ENCODE measurements at regions not wholly inside any gene's neighbourhood (a gene's known extent, or its start where the extent isn't known, plus 50 kb on each side); places are given as distances from the start of the nearest gene placed in this dataset.

DNA sequence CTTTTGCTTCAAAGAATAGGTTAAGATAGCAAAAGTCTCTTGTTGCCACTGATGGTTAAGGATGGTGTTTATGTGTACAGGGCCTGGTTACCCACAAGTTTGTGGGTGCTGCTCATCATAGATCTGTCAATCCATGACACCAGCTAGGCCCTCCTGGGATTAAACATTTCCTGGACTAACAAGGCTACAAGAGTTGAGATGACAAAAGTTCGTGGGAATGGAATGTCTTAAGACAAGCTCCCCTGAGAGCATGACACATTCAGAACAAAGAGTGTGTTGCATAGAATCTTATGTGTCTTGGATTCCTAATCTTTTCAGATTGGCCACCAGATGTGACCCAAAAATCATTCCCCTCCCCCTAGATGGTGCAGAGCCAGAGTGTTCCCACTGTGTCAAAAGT lies 592.5 kb upstream of the USP15 start:
- H3K27ac ChIP-seq (ENCODE audit: low read depth in 2 of 2, low read length in 1 of 2) = no peak overlapping the region
- no peak overlapping the region for H3K4me3 ChIP-seq (ENCODE audit: low read depth in 1 of 2, low read length in 2 of 2)
- H3K27me3 ChIP-seq (ENCODE audit: control insufficient read depth in 1 of 2, insufficient read depth in 2 of 2, low read length in 2 of 2) = no peaks in the 10 kb centered on the region
- H3K36me3 ChIP-seq (ENCODE audit: control insufficient read depth in 2 of 2, insufficient read depth in 2 of 2, low read length in 1 of 2) = no peaks in the 10 kb centered on the region
- H3K4me1 ChIP-seq (ENCODE audit: control insufficient read depth in 2 of 2, insufficient read depth in 2 of 2, low read length in 1 of 2) = no peaks in the 10 kb centered on the region
- 53 to 60% methylated on average over 1 of the region's 1 CpG for WGBS, 2 donors
- H3K9me3 ChIP-seq (ENCODE audit: control insufficient read depth in 2 of 2, insufficient read depth in 1 of 2, low read depth in 1 of 2, low read length in 1 of 2) = peaks cover 3 to 13% of the 10 kb centered on the region in 2 donors

GRCh38 chr12:61676520-61676919 lies 583.7 kb upstream of the USP15 start:
- H3K9me3 ChIP-seq (ENCODE audit: control insufficient read depth in 2 of 2, insufficient read depth in 1 of 2, low read depth in 1 of 2, low read length in 1 of 2) = peaks cover 2% of the 10 kb centered on the region in 2 donors
- no peaks in the 10 kb centered on the region for H3K27me3 ChIP-seq (ENCODE audit: control insufficient read depth in 1 of 2, insufficient read depth in 2 of 2, low read length in 2 of 2)
- H3K27ac ChIP-seq (ENCODE audit: low read depth in 2 of 2, low read length in 1 of 2) = no peak overlapping the region
- H3K36me3 ChIP-seq (ENCODE audit: control insufficient read depth in 2 of 2, insufficient read depth in 2 of 2, low read length in 1 of 2) = no peaks in the 10 kb centered on the region
- no peak overlapping the region for H3K4me3 ChIP-seq (ENCODE audit: low read depth in 1 of 2, low read length in 2 of 2)
- H3K4me1 ChIP-seq (ENCODE audit: control insufficient read depth in 2 of 2, insufficient read depth in 2 of 2, low read length in 1 of 2) = no peaks in the 10 kb centered on the region

DNA sequence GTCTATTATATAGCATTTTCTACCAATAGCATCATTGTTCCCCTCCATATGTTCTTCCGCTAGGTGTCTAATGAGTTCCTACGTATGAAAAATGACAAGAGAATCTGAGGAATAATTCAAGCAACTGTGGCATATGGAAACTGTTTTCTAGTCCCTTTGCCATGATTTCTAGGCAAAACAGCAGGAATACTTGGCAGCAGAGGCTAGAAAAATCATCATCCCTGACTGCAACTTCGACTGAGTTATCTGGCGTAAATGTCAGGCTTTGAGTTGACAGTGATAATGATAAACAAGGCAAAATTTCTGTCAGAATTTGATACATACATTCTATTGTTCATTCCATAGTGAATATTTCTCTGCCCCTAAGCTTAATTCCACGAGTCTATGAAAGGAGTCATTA lies 572.8 kb upstream of the USP15 start:
- Histone ChIP-seq H3K9me3 (ENCODE audit: control insufficient read depth in 2 of 2, insufficient read depth in 1 of 2, low read depth in 1 of 2, low read length in 1 of 2) (no peaks in the 10 kb centered on the region), H3K27me3 (ENCODE audit: control insufficient read depth in 1 of 2, insufficient read depth in 2 of 2, low read length in 2 of 2) (no peaks in the 10 kb centered on the region), H3K27ac (ENCODE audit: low read depth in 2 of 2, low read length in 1 of 2) (no peak overlapping the region), H3K4me3 (ENCODE audit: low read depth in 1 of 2, low read length in 2 of 2) (no peak overlapping the region), H3K4me1 (ENCODE audit: control insufficient read depth in 2 of 2, insufficient read depth in 2 of 2, low read length in 1 of 2) (no peaks in the 10 kb centered on the region), H3K36me3 (ENCODE audit: control insufficient read depth in 2 of 2, insufficient read depth in 2 of 2, low read length in 1 of 2) (no peaks in the 10 kb centered on the region)
- 54 to 57% methylated on average over 5 of the region's 5 CpGs for WGBS, 2 donors

- Histone ChIP-seq H3K4me3 (ENCODE audit: low read depth in 1 of 2, low read length in 2 of 2) (no peak overlapping the region), H3K4me1 (ENCODE audit: control insufficient read depth in 2 of 2, insufficient read depth in 2 of 2, low read length in 1 of 2) (no peaks in the 10 kb centered on the region), H3K36me3 (ENCODE audit: control insufficient read depth in 2 of 2, insufficient read depth in 2 of 2, low read length in 1 of 2) (no peaks in the 10 kb centered on the region), H3K27me3 (ENCODE audit: control insufficient read depth in 1 of 2, insufficient read depth in 2 of 2, low read length in 2 of 2) (no peaks in the 10 kb centered on the region), H3K9me3 (ENCODE audit: control insufficient read depth in 2 of 2, insufficient read depth in 1 of 2, low read depth in 1 of 2, low read length in 1 of 2) (peaks cover 2% of the 10 kb centered on the region in 2 donors), H3K27ac (ENCODE audit: low read depth in 2 of 2, low read length in 1 of 2) (no peak overlapping the region)
- WGBS, 2 donors = 37 to 42% methylated on average over 1 of the region's 1 CpG
Observed at GRCh38 chr12:61694214-61694613, 566.0 kb upstream of the USP15 start.

GRCh38 chr12:61701471-61701870 lies 558.7 kb upstream of the USP15 start:
- Histone ChIP-seq H3K36me3 (ENCODE audit: control insufficient read depth in 2 of 2, insufficient read depth in 2 of 2, low read length in 1 of 2) (no peaks in the 10 kb centered on the region), H3K9me3 (ENCODE audit: control insufficient read depth in 2 of 2, insufficient read depth in 1 of 2, low read depth in 1 of 2, low read length in 1 of 2) (no peaks in the 10 kb centered on the region), H3K27ac (ENCODE audit: low read depth in 2 of 2, low read length in 1 of 2) (no peak overlapping the region), H3K27me3 (ENCODE audit: control insufficient read depth in 1 of 2, insufficient read depth in 2 of 2, low read length in 2 of 2) (no peaks in the 10 kb centered on the region), H3K4me1 (ENCODE audit: control insufficient read depth in 2 of 2, insufficient read depth in 2 of 2, low read length in 1 of 2) (no peaks in the 10 kb centered on the region), H3K4me3 (ENCODE audit: low read depth in 1 of 2, low read length in 2 of 2) (no peak overlapping the region)
- 67 to 69% methylated on average over 3 of the region's 3 CpGs for WGBS, 2 donors

GRCh38 chr12:61706783-61707182 lies 553.4 kb upstream of the USP15 start:
- no peak overlapping the region for H3K4me3 ChIP-seq (ENCODE audit: low read depth in 1 of 2, low read length in 2 of 2)
- no peaks in the 10 kb centered on the region for H3K27me3 ChIP-seq (ENCODE audit: control insufficient read depth in 1 of 2, insufficient read depth in 2 of 2, low read length in 2 of 2)
- H3K27ac ChIP-seq (ENCODE audit: low read depth in 2 of 2, low read length in 1 of 2) = no peak overlapping the region
- no peaks in the 10 kb centered on the region for H3K4me1 ChIP-seq (ENCODE audit: control insufficient read depth in 2 of 2, insufficient read depth in 2 of 2, low read length in 1 of 2)
- no peaks in the 10 kb centered on the region for H3K36me3 ChIP-seq (ENCODE audit: control insufficient read depth in 2 of 2, insufficient read depth in 2 of 2, low read length in 1 of 2)
- WGBS, 2 donors = 91 to 98% methylated on average over 1 of the region's 1 CpG
- no peaks in the 10 kb centered on the region for H3K9me3 ChIP-seq (ENCODE audit: control insufficient read depth in 2 of 2, insufficient read depth in 1 of 2, low read depth in 1 of 2, low read length in 1 of 2)

- 56 to 58% methylated on average over 5 of the region's 5 CpGs for WGBS, 2 donors
- Histone ChIP-seq H3K4me1 (ENCODE audit: control insufficient read depth in 2 of 2, insufficient read depth in 2 of 2, low read length in 1 of 2) (no peaks in the 10 kb centered on the region), H3K9me3 (ENCODE audit: control insufficient read depth in 2 of 2, insufficient read depth in 1 of 2, low read depth in 1 of 2, low read length in 1 of 2) (no peaks in the 10 kb centered on the region), H3K36me3 (ENCODE audit: control insufficient read depth in 2 of 2, insufficient read depth in 2 of 2, low read length in 1 of 2) (no peaks in the 10 kb centered on the region), H3K27me3 (ENCODE audit: control insufficient read depth in 1 of 2, insufficient read depth in 2 of 2, low read length in 2 of 2) (no peaks in the 10 kb centered on the region), H3K27ac (ENCODE audit: low read depth in 2 of 2, low read length in 1 of 2) (no peak overlapping the region), H3K4me3 (ENCODE audit: low read depth in 1 of 2, low read length in 2 of 2) (no peak overlapping the region)
Observed at GRCh38 chr12:61713121-61713520, 547.1 kb upstream of the USP15 start.

DNA sequence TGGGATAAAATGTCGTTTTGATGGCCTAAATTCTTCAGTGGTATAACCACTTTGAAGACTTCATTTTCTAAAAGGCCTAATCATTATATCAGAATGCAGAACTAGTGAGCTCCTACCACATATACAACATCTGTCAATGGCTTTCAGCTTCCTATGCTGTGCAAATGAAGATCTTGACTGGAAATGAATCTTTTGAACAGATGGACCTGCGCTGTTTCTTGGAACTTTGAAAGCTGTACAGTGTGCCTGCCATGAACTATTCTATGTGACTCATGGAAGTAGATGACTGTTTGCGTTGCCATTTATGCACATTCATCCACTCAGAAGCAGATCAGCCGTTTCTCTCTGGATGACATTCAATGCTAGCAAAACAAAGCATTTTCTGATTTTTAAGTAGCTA lies 542.2 kb upstream of the USP15 start:
- Histone ChIP-seq H3K27ac (ENCODE audit: low read depth in 2 of 2, low read length in 1 of 2) (no peak overlapping the region), H3K27me3 (ENCODE audit: control insufficient read depth in 1 of 2, insufficient read depth in 2 of 2, low read length in 2 of 2) (no peaks in the 10 kb centered on the region), H3K9me3 (ENCODE audit: control insufficient read depth in 2 of 2, insufficient read depth in 1 of 2, low read depth in 1 of 2, low read length in 1 of 2) (no peaks in the 10 kb centered on the region), H3K36me3 (ENCODE audit: control insufficient read depth in 2 of 2, insufficient read depth in 2 of 2, low read length in 1 of 2) (no peaks in the 10 kb centered on the region), H3K4me1 (ENCODE audit: control insufficient read depth in 2 of 2, insufficient read depth in 2 of 2, low read length in 1 of 2) (no peaks in the 10 kb centered on the region), H3K4me3 (ENCODE audit: low read depth in 1 of 2, low read length in 2 of 2) (no peak overlapping the region)
- WGBS, 2 donors = 52 to 72% methylated on average over 4 of the region's 4 CpGs

DNA sequence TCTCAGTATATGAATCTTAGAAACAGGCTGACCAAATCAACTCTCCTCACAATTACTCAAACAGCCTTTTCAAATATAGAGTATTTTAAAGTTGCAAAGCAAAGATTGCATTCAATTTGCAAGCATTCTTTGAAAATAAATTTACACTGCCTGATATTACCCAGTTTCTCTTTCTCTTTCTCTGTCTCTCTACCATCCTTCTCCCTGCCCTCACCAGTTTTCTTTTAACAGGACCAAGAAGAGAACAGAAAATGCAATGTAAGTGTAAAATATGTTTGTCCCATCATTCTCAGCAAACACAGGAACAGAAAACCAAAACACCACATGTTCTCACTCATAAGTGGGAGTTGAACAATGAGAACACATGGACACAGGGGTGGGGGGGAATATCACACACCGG lies 520.3 kb upstream of the USP15 start:
- Histone ChIP-seq H3K4me1 (ENCODE audit: control insufficient read depth in 2 of 2, insufficient read depth in 2 of 2, low read length in 1 of 2) (no peaks in the 10 kb centered on the region), H3K27me3 (ENCODE audit: control insufficient read depth in 1 of 2, insufficient read depth in 2 of 2, low read length in 2 of 2) (no peaks in the 10 kb centered on the region), H3K9me3 (ENCODE audit: control insufficient read depth in 2 of 2, insufficient read depth in 1 of 2, low read depth in 1 of 2, low read length in 1 of 2) (no peaks in the 10 kb centered on the region), H3K36me3 (ENCODE audit: control insufficient read depth in 2 of 2, insufficient read depth in 2 of 2, low read length in 1 of 2) (no peaks in the 10 kb centered on the region), H3K27ac (ENCODE audit: low read depth in 2 of 2, low read length in 1 of 2) (no peak overlapping the region), H3K4me3 (ENCODE audit: low read depth in 1 of 2, low read length in 2 of 2) (no peak overlapping the region)
- WGBS, 2 donors = 50 to 67% methylated on average over 1 of the region's 1 CpG

- Histone ChIP-seq H3K4me3 (ENCODE audit: low read depth in 1 of 2, low read length in 2 of 2) (no peak overlapping the region), H3K27ac (ENCODE audit: low read depth in 2 of 2, low read length in 1 of 2) (no peak overlapping the region), H3K27me3 (ENCODE audit: control insufficient read depth in 1 of 2, insufficient read depth in 2 of 2, low read length in 2 of 2) (no peaks in the 10 kb centered on the region), H3K9me3 (ENCODE audit: control insufficient read depth in 2 of 2, insufficient read depth in 1 of 2, low read depth in 1 of 2, low read length in 1 of 2) (peaks cover 0 to 3% of the 10 kb centered on the region in 2 donors), H3K4me1 (ENCODE audit: control insufficient read depth in 2 of 2, insufficient read depth in 2 of 2, low read length in 1 of 2) (no peaks in the 10 kb centered on the region), H3K36me3 (ENCODE audit: control insufficient read depth in 2 of 2, insufficient read depth in 2 of 2, low read length in 1 of 2) (no peaks in the 10 kb centered on the region)
- WGBS, 2 donors = 77 to 78% methylated on average over 1 of the region's 1 CpG
Observed at GRCh38 chr12:61750604-61751003, 509.6 kb upstream of the USP15 start.
